ENCODE measurements at regions not wholly inside any gene's neighbourhood (a gene's known extent, or its start where the extent isn't known, plus 50 kb on each side); places are given as distances from the start of the nearest gene placed in this dataset.
"Not testable (repeated sequence)": the region's sequence is repeated elsewhere in the genome, so short reads cannot be mapped to it uniquely, and the experiment has no call there.

- no peak for DNase-seq
Observed at GRCh38 chr4:53959343-53960120, 104.9 kb downstream of the CHIC2 start.

- no peak for DNase-seq
Observed at GRCh38 chr4:53956454-53956853, 108.0 kb downstream of the CHIC2 start.

DNA sequence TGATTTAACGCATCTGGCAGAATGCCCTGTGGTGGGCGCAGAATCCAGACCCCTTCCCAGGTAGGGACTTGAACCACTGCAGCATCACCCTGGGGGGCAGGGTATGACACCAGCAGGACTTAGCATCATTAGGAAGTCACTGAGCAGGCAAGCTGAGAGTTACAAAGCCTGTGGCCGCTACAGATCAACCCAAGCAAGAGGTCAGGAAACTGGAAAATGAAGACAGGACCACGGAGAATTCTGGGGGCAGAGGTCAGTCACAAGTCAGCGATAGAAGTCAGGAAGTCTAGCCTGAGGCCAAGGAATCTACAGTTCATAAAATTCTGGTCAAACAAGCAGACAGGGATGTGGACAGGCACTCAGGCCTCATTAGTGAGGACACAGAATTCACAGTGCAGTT is 108.4 kb downstream of the CHIC2 start:
- DNase-seq = no peak

GRCh38 chr4:53951414-53951813 is 113.0 kb downstream of the CHIC2 start:
- no peak for DNase-seq

DNA sequence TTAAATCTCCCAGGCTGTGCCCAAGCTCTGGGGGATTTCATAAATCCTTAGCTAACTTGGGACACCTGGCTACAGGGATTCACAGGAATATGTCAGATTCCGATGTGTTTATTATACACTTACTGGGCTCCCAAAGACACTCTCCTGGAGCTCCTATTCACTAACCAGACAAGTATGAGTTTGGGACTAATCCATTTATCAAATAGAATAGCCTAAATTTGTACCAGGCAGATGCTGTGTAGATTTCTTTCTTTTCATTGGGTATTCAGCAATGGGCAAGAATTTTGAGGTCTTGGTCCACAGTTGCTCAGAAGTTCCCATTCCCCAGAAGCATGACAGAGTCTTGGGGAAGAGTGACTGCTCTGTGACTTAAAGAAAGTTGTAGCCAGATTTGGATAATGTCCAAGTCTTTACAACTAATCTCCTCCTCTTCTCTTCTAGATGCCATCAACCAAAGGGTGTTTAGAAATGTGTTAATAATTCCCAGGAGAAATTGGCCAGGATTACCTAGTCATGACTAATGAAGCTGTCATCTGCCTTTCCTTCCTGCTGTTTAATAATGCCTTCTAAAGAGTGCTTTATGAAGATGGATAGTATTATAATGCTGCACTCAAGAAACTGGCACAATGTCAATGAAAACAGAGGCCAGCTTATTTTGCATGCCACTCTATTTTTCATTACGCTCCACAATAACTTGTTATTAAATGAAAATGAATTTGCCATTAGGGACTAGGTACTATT is 120.9 kb downstream of the CHIC2 start:
- DNase-seq = no peak

GRCh38 chr4:53942712-53943111 is 121.7 kb downstream of the CHIC2 start:
- DNase-seq = no peak

DNA sequence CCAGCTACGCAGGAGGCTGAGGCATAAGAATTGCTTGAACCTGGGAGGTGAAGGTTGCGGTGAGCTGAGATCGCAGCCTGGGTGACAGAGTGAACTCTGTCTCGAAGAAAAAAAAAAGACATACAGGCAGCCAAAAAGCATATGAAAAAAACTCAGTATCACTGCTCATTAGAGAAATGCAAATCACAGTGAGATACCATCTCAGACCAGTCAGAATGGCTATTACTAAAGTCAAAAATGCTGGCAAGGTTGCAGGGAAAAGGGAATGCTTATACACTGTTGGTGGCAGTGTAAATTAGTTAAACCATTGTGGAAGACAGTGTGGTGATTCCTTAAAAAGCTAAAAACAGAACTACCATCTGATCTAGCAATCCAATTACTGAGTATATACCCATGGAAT is 123.1 kb downstream of the CHIC2 start:
- DNase-seq = no peak

- DNase-seq = not testable (repeated sequence)
Observed at GRCh38 chr4:53939892-53940291, 124.5 kb downstream of the CHIC2 start.

- no peak for DNase-seq
Observed at GRCh38 chr4:53937918-53938317, 126.5 kb downstream of the CHIC2 start.

- DNase-seq = no peak
Observed at GRCh38 chr4:53937327-53937726, 127.1 kb downstream of the CHIC2 start.

- DNase-seq = no peak
Observed at GRCh38 chr4:53935780-53936179, 128.6 kb downstream of the CHIC2 start.

DNA sequence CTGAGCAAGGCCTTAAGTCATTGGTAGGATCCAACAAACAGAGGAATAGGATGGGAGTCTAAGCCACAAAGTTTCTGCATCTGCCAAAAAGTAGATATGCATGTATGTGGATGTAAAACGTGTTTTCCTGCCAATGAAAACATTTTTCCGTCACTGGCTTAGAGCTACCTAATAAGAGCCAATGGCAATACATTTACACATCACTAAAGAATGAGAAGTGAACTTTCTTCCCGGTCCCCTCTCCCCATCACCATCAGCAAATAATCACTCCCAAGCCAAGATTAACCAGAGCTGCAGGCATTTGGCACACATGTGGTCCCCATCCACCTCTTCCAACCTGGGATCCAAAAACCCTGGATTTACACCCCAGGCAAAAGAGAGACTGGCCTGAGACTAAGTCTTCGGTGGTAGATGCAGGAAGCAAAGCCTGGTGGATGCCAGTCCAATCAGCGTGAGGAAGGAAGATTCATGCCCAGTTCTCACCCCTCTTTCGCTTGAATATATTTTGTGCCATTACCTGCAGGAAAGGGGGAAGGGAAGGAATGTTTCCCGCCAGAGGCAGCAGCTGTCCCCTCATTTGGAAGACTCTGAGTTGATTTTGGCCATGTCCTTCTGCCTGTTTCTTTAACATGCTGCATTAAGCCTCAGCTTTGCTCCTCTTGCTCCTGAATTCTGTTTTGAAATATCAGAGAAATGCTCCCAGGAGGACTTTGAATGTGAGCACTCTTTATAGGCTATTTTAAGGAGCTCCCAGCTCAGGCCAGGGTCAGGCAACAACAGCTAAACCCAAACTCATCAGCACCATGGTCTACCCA is 131.4 kb downstream of the CHIC2 start:
- DNase-seq = no peak

GRCh38 chr4:53931461-53931961 is 132.9 kb downstream of the CHIC2 start:
- DNase-seq = no peak

GRCh38 chr4:53929955-53930798 is 134.2 kb downstream of the CHIC2 start:
- DNase-seq = peak; percentile 45

- no peak for DNase-seq
Observed at GRCh38 chr4:53929311-53929710, 135.1 kb downstream of the CHIC2 start.

- DNase-seq = no peak
Observed at GRCh38 chr4:53928825-53929224, 135.6 kb downstream of the CHIC2 start.

DNA sequence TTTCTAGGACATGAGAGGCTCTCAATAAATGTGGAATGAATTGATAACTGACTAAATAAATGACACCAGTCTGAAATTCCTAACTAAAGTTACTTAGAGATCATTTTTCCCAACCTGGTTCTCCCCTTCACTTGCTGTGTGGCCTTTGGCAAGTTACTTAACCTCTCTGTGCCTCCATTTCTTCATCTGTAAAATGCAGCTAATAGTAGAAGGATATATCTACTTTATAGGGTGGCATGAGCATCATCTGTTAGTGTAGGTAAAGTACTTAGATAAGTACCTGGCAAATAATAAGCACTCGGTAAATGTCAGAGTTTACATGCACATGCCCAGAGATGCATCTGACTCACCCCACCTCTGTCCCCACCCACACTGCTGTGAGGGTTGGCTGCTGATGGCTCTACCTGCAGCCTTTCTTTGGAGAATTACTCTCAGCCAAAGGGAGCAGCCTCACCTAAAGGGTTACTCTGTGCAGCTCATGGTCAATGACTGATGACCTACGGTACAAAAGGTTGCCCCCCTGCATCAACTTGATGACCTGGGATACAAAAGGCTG is 139.3 kb downstream of the CHIC2 start:
- DNase-seq = no peak

DNA sequence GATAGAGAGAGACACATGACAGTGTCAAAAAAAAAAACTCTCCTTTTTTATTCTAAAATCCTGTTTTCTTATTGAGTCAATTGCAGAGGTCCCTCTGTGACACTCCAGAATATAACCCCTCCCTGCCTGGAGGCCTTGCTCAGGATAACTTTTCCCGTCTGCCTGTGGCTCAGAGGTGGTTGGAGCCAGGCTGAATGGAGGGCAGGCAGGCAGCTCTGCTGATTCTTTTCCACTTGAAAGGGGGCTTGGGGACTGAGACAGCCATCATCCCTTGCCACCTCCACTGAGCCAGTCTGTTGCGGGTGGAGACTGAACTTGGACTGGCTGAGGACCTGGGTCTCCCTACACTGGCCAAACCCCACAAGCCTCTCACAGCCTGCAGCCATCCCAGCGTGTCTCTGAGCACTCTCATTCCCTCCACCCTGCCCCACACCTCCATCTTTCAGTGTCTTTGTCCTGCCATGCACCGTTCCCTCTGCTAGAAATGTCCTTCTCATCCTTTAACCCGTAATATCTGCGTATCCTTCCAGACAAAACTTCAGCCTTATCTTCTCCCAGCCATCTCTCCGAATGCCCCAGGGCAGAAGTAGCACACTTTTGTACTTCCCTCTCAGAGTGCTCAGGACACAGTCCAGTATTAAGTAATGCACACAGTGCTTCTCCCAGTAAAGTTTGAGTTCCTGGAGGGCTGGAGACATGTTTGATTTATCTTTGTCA is 139.9 kb downstream of the CHIC2 start:
- no peak for DNase-seq

- DNase-seq = no peak
Observed at GRCh38 chr4:53923921-53924320, 140.5 kb downstream of the CHIC2 start.

DNA sequence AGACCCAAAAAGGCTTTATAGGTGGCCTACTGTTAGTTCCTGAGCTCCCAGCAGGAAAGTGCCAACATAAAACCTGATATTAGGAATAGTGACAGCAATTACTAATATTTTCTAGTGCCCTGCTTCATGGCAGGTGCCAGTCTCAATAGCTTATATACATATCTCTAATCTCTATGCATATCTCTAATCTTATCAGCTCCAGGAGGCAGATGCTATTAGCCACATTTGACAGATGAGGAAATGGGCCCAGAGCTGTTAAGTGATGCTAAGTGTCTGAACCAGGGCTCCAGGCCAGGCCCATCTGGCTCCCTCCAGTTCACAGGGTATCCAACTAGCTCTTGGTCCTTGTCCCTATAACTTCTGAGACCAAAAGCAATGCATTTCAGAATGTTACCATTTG is 142.5 kb downstream of the CHIC2 start:
- DNase-seq = no peak

- DNase-seq = no peak
Observed at GRCh38 chr4:53920883-53921282, 143.5 kb downstream of the CHIC2 start.
